ENCODE measurements at regions not wholly inside any gene's neighbourhood (a gene's known extent, or its start where the extent isn't known, plus 50 kb on each side); places are given as distances from the start of the nearest gene placed in this dataset.

GRCh38 chr3:20701641-20702040 is 515.6 kb upstream of the SGO1 start:
- TF ChIP-seq POLR2A (IDR thresholded peaks at IDR 0.05; ENCODE audit: extremely low read depth, insufficient read length) (no peak), CTCF (IDR thresholded peaks at IDR 0.05; ENCODE audit: low read depth, low read length) (no peak), MYC (IDR thresholded peaks at IDR 0.05; ENCODE audit: low read depth, low read length) (no peak), MAX (IDR thresholded peaks at IDR 0.05; ENCODE audit: low read depth, low read length) (no peak)
- no peak for DNase-seq (ENCODE audit: low read depth)
- no peak overlapping the region for H3K4me3 ChIP-seq (ENCODE audit: low read depth, low read length)

GRCh38 chr3:20700714-20701113 is 514.7 kb upstream of the SGO1 start:
- TF ChIP-seq POLR2A (IDR thresholded peaks at IDR 0.05; ENCODE audit: extremely low read depth, insufficient read length) (no peak), CTCF (IDR thresholded peaks at IDR 0.05; ENCODE audit: low read depth, low read length) (no peak), MAX (IDR thresholded peaks at IDR 0.05; ENCODE audit: low read depth, low read length) (no peak)
- DNase-seq (ENCODE audit: low read depth): no peak

GRCh38 chr3:20698896-20699295 is 512.9 kb upstream of the SGO1 start:
- H3K4me3 ChIP-seq (ENCODE audit: low read depth, low read length): no peak overlapping the region
- no peak for TF ChIP-seq MAX (IDR thresholded peaks at IDR 0.05; ENCODE audit: low read depth, low read length)
- no peak for TF ChIP-seq CTCF (IDR thresholded peaks at IDR 0.05; ENCODE audit: low read depth, low read length)
- no peak for DNase-seq (ENCODE audit: low read depth)

More at GRCh38 chr3:20700714-20701113, 514.7 kb upstream of the SGO1 start:
- no peak overlapping the region for H3K4me3 ChIP-seq (ENCODE audit: low read depth, low read length)

GRCh38 chr3:20696388-20697150 is 510.6 kb upstream of the SGO1 start:
- H3K4me3 ChIP-seq (ENCODE audit: low read depth, low read length): no peak overlapping the region

GRCh38 chr3:20692675-20693074 is 506.7 kb upstream of the SGO1 start:
- no peak for TF ChIP-seq MYC (IDR thresholded peaks at IDR 0.05; ENCODE audit: low read depth, low read length)
- no peak for TF ChIP-seq POLR2A (IDR thresholded peaks at IDR 0.05; ENCODE audit: extremely low read depth, insufficient read length)
- no peak for TF ChIP-seq MAX (IDR thresholded peaks at IDR 0.05; ENCODE audit: low read depth, low read length)
- no peak for TF ChIP-seq CTCF (IDR thresholded peaks at IDR 0.05; ENCODE audit: low read depth, low read length)
- H3K4me3 ChIP-seq (ENCODE audit: low read depth, low read length): no peak overlapping the region
- DNase-seq (ENCODE audit: low read depth): no peak

More at GRCh38 chr3:20696388-20697150, 510.6 kb upstream of the SGO1 start:
- DNase-seq (ENCODE audit: low read depth): no peak
- TF ChIP-seq MYC (IDR thresholded peaks at IDR 0.05; ENCODE audit: low read depth, low read length) (no peak), POLR2A (IDR thresholded peaks at IDR 0.05; ENCODE audit: extremely low read depth, insufficient read length) (no peak), MAX (IDR thresholded peaks at IDR 0.05; ENCODE audit: low read depth, low read length) (no peak), CTCF (IDR thresholded peaks at IDR 0.05; ENCODE audit: low read depth, low read length) (no peak)

Measured in NB4 (cell line).